Mucosa of descending colon (tissue), 3 donors: ENCODE measurements at regions not wholly inside any gene's neighbourhood (a gene's known extent, or its start where the extent isn't known, plus 50 kb on each side); places are given as distances from the start of the nearest gene placed in this dataset.

Experiments
- ATAC-seq: fragments of 200-7000 bp; cut with Tn5 transposase; one replicate; pipeline ENCODE4 v1.9.1; 2020; ENCODE audit warnings: mild to moderate bottlenecking, moderate library complexity
- DNase-seq, 3 donors: peaks; one replicate each; pipeline ENCODE4 v3.0.0-alpha.2; 2020
- H3K36me3 ChIP-seq: fragments of 200-600 bp; one replicate; pipeline ENCODE4 v1.8.0; 2021; ENCODE audit warnings: low read depth, mild to moderate bottlenecking
- H3K4me1 ChIP-seq: fragments of 200-600 bp; one replicate; pipeline ENCODE4 v1.8.0; 2021; ENCODE audit warnings: low read depth, mild to moderate bottlenecking
- H3K4me3 ChIP-seq: fragments of 200-600 bp; one replicate; pipeline ENCODE4 v1.8.0; 2021; ENCODE audit warnings: mild to moderate bottlenecking
- H3K9me3 ChIP-seq: fragments of 200-600 bp; one replicate; pipeline ENCODE4 v1.8.0; 2021; ENCODE audit warnings: mild to moderate bottlenecking
- CTCF ChIP-seq: fragments of 200-600 bp; IDR thresholded peaks from one replicate; pipeline ENCODE4 v1.8.0; 2022; ENCODE audit warnings: antibody characterized with exemption, mild to moderate bottlenecking
- intact Hi-C, 2 donors: fragments of 100-400 bp; cut with DNase I in 1 of 2; cut with micrococcal nuclease in 1 of 2; formaldehyde crosslinking; loops; one replicate each; pipeline versions ENCODE4 v1.11.0 to v1.11.1; 2022; cut with DNase I, micrococcal nuclease
- donor health status: DM: no; HTN: no; CAD: no; lungs with moderate emphysema.
- donor health status: DM: no; HTN: no; CAD: no.
- donor health status: DM: no; HTN: yes; CAD: no.

- no peak for DNase-seq
- no peak for ATAC-seq
- Histone ChIP-seq H3K36me3 (no peaks in the 10 kb centered on the region), H3K9me3 (no peaks in the 10 kb centered on the region), H3K4me3 (no peak overlapping the region), H3K4me1 (peaks cover 35% of the 10 kb centered on the region)
- intact Hi-C loops = no loop called here
- TF ChIP-seq CTCF = no peak
Measured at GRCh38 chr4:140233791-140234696, 80.1 kb upstream of the MAML3 start.

- no peak for TF ChIP-seq CTCF
Measured at GRCh38 chr4:140229881-140230280, 75.9 kb upstream of the MAML3 start.

GRCh38 chr4:140227286-140227685 lies 73.3 kb upstream of the MAML3 start:
- ATAC-seq = no peak

More at GRCh38 chr4:140229881-140230280, 75.9 kb upstream of the MAML3 start:
- Histone ChIP-seq H3K4me3 (no peak overlapping the region), H3K4me1 (no peaks in the 10 kb centered on the region), H3K36me3 (no peaks in the 10 kb centered on the region), H3K9me3 (no peaks in the 10 kb centered on the region)
- intact Hi-C loops = no loop called here
- ATAC-seq = peak; percentile 91
- peak in 1 of 3 donors; percentile 47 for DNase-seq

GRCh38 chr4:140223056-140223810 lies 69.2 kb upstream of the MAML3 start:
- no peak for TF ChIP-seq CTCF
- peak; percentile 45 for ATAC-seq
- intact Hi-C loops = no loop called here

More at GRCh38 chr4:140227286-140227685, 73.3 kb upstream of the MAML3 start:
- Histone ChIP-seq H3K4me1 (no peaks in the 10 kb centered on the region), H3K4me3 (no peak overlapping the region), H3K36me3 (no peaks in the 10 kb centered on the region), H3K9me3 (no peaks in the 10 kb centered on the region)
- intact Hi-C loops = no loop called here
- no peak for TF ChIP-seq CTCF
- DNase-seq = no peak

GRCh38 chr4:140222171-140222570 lies 68.2 kb upstream of the MAML3 start:
- ATAC-seq = no peak
- intact Hi-C loops = no loop called here

More at GRCh38 chr4:140223056-140223810, 69.2 kb upstream of the MAML3 start:
- no peaks in the 10 kb centered on the region for H3K9me3 ChIP-seq
- H3K4me1 ChIP-seq = no peaks in the 10 kb centered on the region
- no peaks in the 10 kb centered on the region for H3K36me3 ChIP-seq
- no peak overlapping the region for H3K4me3 ChIP-seq
- no peak for DNase-seq

More at GRCh38 chr4:140222171-140222570, 68.2 kb upstream of the MAML3 start:
- Histone ChIP-seq H3K9me3 (no peaks in the 10 kb centered on the region), H3K4me3 (no peak overlapping the region), H3K36me3 (no peaks in the 10 kb centered on the region), H3K4me1 (no peaks in the 10 kb centered on the region)
- DNase-seq = no peak
- no peak for TF ChIP-seq CTCF
